ENCODE measurements at regions not wholly inside any gene's neighbourhood (a gene's known extent, or its start where the extent isn't known, plus 50 kb on each side); places are given as distances from the start of the nearest gene placed in this dataset.

DNA sequence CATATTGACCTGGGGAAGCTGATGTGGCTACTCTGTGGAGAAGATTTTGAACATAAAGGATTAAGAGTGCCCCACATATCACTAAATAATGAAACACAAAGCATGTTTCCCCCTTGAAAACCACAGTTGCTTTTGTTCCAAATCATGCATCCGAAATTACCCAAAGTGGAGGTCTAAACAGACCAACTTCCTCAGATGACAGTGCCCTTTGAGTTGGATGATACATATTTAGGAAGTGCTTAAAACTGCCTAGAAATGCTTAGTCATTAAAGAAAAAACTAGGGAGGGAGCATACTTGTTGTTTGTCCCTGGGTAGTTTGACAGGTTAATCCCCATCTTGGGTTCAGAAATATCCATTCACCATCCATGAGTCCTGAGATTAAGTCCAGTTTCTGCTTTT lies 1070.3 kb downstream of the SUCLG1 start:
- TF ChIP-seq, protein P1, sequence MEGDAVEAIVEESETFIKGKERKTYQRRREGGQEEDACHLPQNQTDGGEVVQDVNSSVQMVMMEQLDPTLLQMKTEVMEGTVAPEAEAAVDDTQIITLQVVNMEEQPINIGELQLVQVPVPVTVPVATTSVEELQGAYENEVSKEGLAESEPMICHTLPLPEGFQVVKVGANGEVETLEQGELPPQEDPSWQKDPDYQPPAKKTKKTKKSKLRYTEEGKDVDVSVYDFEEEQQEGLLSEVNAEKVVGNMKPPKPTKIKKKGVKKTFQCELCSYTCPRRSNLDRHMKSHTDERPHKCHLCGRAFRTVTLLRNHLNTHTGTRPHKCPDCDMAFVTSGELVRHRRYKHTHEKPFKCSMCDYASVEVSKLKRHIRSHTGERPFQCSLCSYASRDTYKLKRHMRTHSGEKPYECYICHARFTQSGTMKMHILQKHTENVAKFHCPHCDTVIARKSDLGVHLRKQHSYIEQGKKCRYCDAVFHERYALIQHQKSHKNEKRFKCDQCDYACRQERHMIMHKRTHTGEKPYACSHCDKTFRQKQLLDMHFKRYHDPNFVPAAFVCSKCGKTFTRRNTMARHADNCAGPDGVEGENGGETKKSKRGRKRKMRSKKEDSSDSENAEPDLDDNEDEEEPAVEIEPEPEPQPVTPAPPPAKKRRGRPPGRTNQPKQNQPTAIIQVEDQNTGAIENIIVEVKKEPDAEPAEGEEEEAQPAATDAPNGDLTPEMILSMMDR (conservative IDR thresholded peaks at IDR 0.05; ENCODE audit: low read length) = no peak
- no peak for TF ChIP-seq EZH2phosphoT487 (IDR thresholded peaks at IDR 0.05; ENCODE audit: borderline replicate concordance)

Data from Loucy (cell line).